HG03469 (cell line): ENCODE measurements at regions not wholly inside any gene's neighbourhood (a gene's known extent, or its start where the extent isn't known, plus 50 kb on each side); places are given as distances from the start of the nearest gene placed in this dataset.

Experiments used
- ATAC-seq: cut with Tn5 transposase; IDR thresholded peaks from one replicate; pipeline ENCODE4 v1.9.1; 2021; ENCODE audit warnings: mild to moderate bottlenecking, moderate library complexity, moderate number of reproducible peaks; ENCODE audit not compliant: unreplicated experiment

GRCh38 chr13:24075137-24075975, 85.2 kb upstream of the SPATA13 start:
- ATAC-seq = no peak

- ATAC-seq = no peak
Observed at GRCh38 chr13:24076109-24076508, 84.4 kb upstream of the SPATA13 start.

- no peak for ATAC-seq
Observed at GRCh38 chr13:24076636-24077035, 83.9 kb upstream of the SPATA13 start.

GRCh38 chr13:24080134-24080533, 80.4 kb upstream of the SPATA13 start:
- no peak for ATAC-seq

GRCh38 chr13:24081387-24081786, 79.1 kb upstream of the SPATA13 start:
- no peak for ATAC-seq

- ATAC-seq = no peak
Observed at GRCh38 chr13:24083141-24083540, 77.4 kb upstream of the SPATA13 start.

GRCh38 chr13:24083722-24084421, 76.6 kb upstream of the SPATA13 start:
- no peak for ATAC-seq

GRCh38 chr13:24085662-24086061, 74.9 kb upstream of the SPATA13 start:
- no peak for ATAC-seq

GRCh38 chr13:24086642-24087041, 73.9 kb upstream of the SPATA13 start:
- ATAC-seq = no peak

- ATAC-seq = no peak
Observed at GRCh38 chr13:24087605-24088225, 72.8 kb upstream of the SPATA13 start.

- ATAC-seq = no peak
Observed at GRCh38 chr13:24090049-24090448, 70.5 kb upstream of the SPATA13 start.

- ATAC-seq = no peak
Observed at GRCh38 chr13:24091080-24091479, 69.4 kb upstream of the SPATA13 start.

GRCh38 chr13:24092108-24092507, 68.4 kb upstream of the SPATA13 start:
- no peak for ATAC-seq

- no peak for ATAC-seq
Observed at GRCh38 chr13:24093047-24093446, 67.5 kb upstream of the SPATA13 start.

GRCh38 chr13:24096659-24097058, 63.9 kb upstream of the SPATA13 start:
- no peak for ATAC-seq

- no peak for ATAC-seq
Observed at GRCh38 chr13:24097064-24097463, 63.5 kb upstream of the SPATA13 start.

- no peak for ATAC-seq
Observed at GRCh38 chr13:24097667-24098066, 62.9 kb upstream of the SPATA13 start.

- no peak for ATAC-seq
Observed at GRCh38 chr13:24099490-24099889, 61.0 kb upstream of the SPATA13 start.

GRCh38 chr13:24100188-24100587, 60.3 kb upstream of the SPATA13 start:
- ATAC-seq = no peak

GRCh38 chr13:24103782-24104372, 56.6 kb upstream of the SPATA13 start:
- ATAC-seq = no peak

GRCh38 chr13:24104723-24105122, 55.8 kb upstream of the SPATA13 start:
- no peak for ATAC-seq
